Activated CD8-positive, alpha-beta memory T cell treated with anti-CD3 and anti-CD28 coated beads, Interleukin-2, amount 10 ng/mL, durations not matched to agents 7 days and 5 days (primary cell): ENCODE measurements at regions not wholly inside any gene's neighbourhood (a gene's known extent, or its start where the extent isn't known, plus 50 kb on each side); places are given as distances from the start of the nearest gene placed in this dataset.
"Not testable (repeated sequence)": the region's sequence is repeated elsewhere in the genome, so short reads cannot be mapped to it uniquely, and the experiment has no call there.

ENCODE experiments used
- ATAC-seq: fragments of 150-1000 bp; cut with Tn5 transposase; one replicate; pipeline ENCODE4 v1.10.0; 2021; ENCODE audit warnings: moderate library complexity
- CTCF ChIA-PET: fragments of 350-600 bp; sonication (Branson Sonifier 250); formaldehyde crosslinking; loops from one replicate; lab custom pipeline; 2021; ENCODE audit warnings: antibody characterized with exemption; lab: Charles Lee
- DNase-seq: peaks from one replicate; pipeline ENCODE4 v3.0.0-alpha.2; 2020
- H3K27ac Mint-ChIP-seq: one replicate; pipeline ENCODE4 v1.8.0; 2021; ENCODE audit warnings: mild to moderate bottlenecking, mixed read lengths
- H3K27me3 Mint-ChIP-seq: one replicate; pipeline ENCODE4 v1.8.0; 2021; ENCODE audit warnings: mixed read lengths
- H3K36me3 Mint-ChIP-seq: one replicate; pipeline ENCODE4 v1.8.0; 2021; ENCODE audit warnings: mild to moderate bottlenecking, mixed read lengths
- H3K4me1 Mint-ChIP-seq: one replicate; pipeline ENCODE4 v1.8.0; 2021; ENCODE audit warnings: mixed read lengths
- H3K4me3 Mint-ChIP-seq: one replicate; pipeline ENCODE4 v1.8.0; 2021; ENCODE audit warnings: mild to moderate bottlenecking, moderate library complexity, mixed read lengths
- H3K9me3 Mint-ChIP-seq: one replicate; pipeline ENCODE4 v1.8.0; 2022; ENCODE audit warnings: low read depth, mixed read lengths

DNA sequence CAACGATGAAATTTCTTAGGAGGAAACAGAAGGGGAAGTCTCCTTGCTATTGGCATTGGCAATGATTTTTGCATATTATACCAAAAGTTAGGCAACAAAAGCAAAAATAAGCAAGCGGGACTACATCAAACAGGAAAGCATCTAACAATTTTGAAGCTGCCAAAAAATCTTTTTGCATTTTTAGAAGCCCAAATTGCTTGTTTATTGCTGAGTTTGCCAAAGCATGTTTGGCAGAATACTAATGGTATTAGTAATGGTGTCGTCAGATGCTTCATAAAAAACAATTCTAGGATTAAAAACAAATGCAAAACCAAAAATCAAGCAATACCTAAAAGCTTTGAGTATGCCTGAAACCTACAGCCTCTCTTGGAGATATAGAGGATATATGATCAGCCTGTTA lies 80.0 kb downstream of the GALR1 start:
- H3K4me1 Mint-ChIP-seq: no peaks in the 10 kb centered on the region
- ATAC-seq (no peak), DNase-seq (no peak)
- CTCF ChIA-PET: interaction anchor here (0.9 kb wide), 1 partner anchor 18 kb away, joined by 3 read pairs; no protein-coding TSS in a partner anchor
- peaks cover 14% of the 10 kb centered on the region for H3K27me3 Mint-ChIP-seq
- H3K27ac Mint-ChIP-seq: no peak overlapping the region
- no peak overlapping the region for H3K4me3 Mint-ChIP-seq
- no peaks in the 10 kb centered on the region for H3K9me3 Mint-ChIP-seq
- H3K36me3 Mint-ChIP-seq: no peaks in the 10 kb centered on the region

- Mint-ChIP-seq H3K27me3 (peaks cover 33% of the 10 kb centered on the region), H3K36me3 (no peaks in the 10 kb centered on the region), H3K4me3 (no peak overlapping the region), H3K9me3 (no peaks in the 10 kb centered on the region), H3K27ac (no peak overlapping the region), H3K4me1 (no peaks in the 10 kb centered on the region)
- no peak for DNase-seq
- no peak for ATAC-seq
- CTCF ChIA-PET: no interaction called here
Measured at GRCh38 chr18:77334876-77335275, 85.2 kb downstream of the GALR1 start.

DNA sequence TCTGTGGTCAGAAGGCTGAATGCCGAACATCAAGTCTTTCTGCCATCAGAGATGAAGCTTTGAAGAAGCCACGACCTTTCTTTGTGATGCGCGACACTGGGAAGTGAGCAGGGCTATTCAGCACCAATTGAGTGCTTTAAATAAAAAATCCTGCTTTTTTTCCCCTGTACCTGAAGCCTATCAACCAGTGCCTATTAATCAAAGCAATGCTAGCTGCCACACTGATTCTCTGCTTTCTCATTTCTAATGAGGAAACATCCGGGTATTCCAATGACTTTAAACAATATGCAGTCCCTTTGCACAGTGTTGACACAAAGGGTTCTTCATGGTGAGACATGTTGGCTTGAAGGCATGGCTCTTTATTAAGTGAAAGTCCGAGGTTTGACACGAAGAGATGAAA lies 88.0 kb downstream of the GALR1 start:
- no peak overlapping the region for H3K4me3 Mint-ChIP-seq
- ATAC-seq (no peak), DNase-seq (no peak)
- H3K27ac Mint-ChIP-seq: no peak overlapping the region
- H3K4me1 Mint-ChIP-seq: no peaks in the 10 kb centered on the region
- no peaks in the 10 kb centered on the region for H3K9me3 Mint-ChIP-seq
- CTCF ChIA-PET: no interaction called here
- peaks cover 28% of the 10 kb centered on the region for H3K27me3 Mint-ChIP-seq
- H3K36me3 Mint-ChIP-seq: no peaks in the 10 kb centered on the region

- no peak for ATAC-seq
- DNase-seq: no peak
- Mint-ChIP-seq H3K36me3 (no peaks in the 10 kb centered on the region), H3K4me3 (no peak overlapping the region), H3K27me3 (peaks cover 22% of the 10 kb centered on the region), H3K9me3 (no peaks in the 10 kb centered on the region), H3K4me1 (no peaks in the 10 kb centered on the region), H3K27ac (no peak overlapping the region)
- CTCF ChIA-PET: no interaction called here
Measured at GRCh38 chr18:77339093-77339492, 89.4 kb downstream of the GALR1 start.

DNA sequence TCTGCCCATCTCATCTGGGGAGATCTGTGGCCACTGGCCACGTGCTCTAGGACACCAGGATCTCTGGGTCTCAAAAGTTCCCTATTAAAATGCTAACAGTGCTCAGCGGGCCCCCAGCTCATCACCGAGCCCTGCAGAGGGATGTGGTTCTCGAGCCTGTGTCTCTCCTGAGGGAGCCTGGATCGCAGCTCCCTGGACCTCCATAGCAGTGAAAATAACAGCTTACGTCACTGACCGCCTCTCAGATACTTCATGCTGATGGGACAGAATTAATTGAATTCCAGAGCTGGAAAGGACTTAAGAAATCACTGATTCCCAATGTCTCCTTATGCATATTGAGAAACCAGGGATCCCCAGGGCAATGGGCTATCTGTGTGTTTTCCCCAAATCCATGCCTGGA lies 90.0 kb downstream of the GALR1 start:
- no peaks in the 10 kb centered on the region for H3K9me3 Mint-ChIP-seq
- DNase-seq (no peak), ATAC-seq (no peak)
- no peaks in the 10 kb centered on the region for H3K4me1 Mint-ChIP-seq
- H3K4me3 Mint-ChIP-seq: no peak overlapping the region
- H3K27ac Mint-ChIP-seq: no peak overlapping the region
- CTCF ChIA-PET: no interaction called here
- H3K36me3 Mint-ChIP-seq: no peaks in the 10 kb centered on the region
- H3K27me3 Mint-ChIP-seq: peaks cover 22% of the 10 kb centered on the region

DNA sequence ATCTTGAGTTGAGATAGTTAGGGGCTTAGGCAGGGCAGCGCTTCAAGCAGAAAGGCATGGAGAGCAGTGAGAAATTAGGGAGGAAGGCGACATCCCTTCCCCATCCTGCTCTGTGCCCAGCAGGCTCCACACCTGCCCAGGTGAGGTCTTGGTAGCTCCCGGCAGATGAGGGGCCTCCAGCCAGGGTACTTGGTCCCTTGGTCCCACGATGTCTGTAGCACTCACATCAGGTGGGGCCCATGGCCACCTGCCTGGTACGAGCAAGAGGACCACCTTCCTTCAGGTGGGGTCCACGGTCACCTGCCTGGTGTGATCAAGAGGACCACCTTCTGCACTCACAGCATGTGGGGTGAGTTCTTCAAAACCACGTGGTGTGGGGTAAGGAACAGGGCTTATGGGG lies 91.2 kb downstream of the GALR1 start:
- ATAC-seq: no peak
- H3K4me1 Mint-ChIP-seq: no peaks in the 10 kb centered on the region
- no peaks in the 10 kb centered on the region for H3K9me3 Mint-ChIP-seq
- DNase-seq: no peak
- no peak overlapping the region for H3K4me3 Mint-ChIP-seq
- CTCF ChIA-PET: no interaction called here
- no peaks in the 10 kb centered on the region for H3K36me3 Mint-ChIP-seq
- H3K27me3 Mint-ChIP-seq: peaks cover 22% of the 10 kb centered on the region
- no peak overlapping the region for H3K27ac Mint-ChIP-seq

- Mint-ChIP-seq H3K36me3 (no peaks in the 10 kb centered on the region), H3K9me3 (no peaks in the 10 kb centered on the region), H3K27me3 (peaks cover 20% of the 10 kb centered on the region), H3K27ac (no peak overlapping the region), H3K4me1 (no peaks in the 10 kb centered on the region), H3K4me3 (no peak overlapping the region)
- DNase-seq (no peak), ATAC-seq (no peak)
- CTCF ChIA-PET: no interaction called here
Measured at GRCh38 chr18:77341527-77342325, 92.1 kb downstream of the GALR1 start.

DNA sequence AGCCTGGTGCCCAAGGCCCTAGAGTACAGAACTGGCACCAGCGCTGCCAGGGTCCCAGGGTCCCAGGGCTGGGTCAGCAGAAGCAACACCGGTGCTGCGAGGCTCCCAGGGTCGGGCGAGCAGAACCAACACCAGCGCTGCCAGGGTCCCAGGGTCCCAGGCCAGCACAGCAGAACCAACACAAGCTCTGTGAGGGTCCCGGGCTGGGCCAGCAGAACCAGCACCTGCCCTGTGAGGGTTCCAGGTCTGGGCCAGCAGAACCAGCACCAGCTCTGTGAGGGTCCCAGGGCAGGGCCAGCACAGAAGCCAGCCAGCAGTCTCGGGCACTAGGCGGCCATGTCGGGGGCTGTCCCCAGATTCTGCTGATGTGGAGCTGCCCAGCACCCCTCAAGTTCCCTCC lies 93.1 kb downstream of the GALR1 start:
- no peaks in the 10 kb centered on the region for H3K4me1 Mint-ChIP-seq
- CTCF ChIA-PET: no interaction called here
- ATAC-seq: no peak

GRCh38 chr18:77343846-77344510 lies 94.3 kb downstream of the GALR1 start:
- Mint-ChIP-seq H3K4me3 (no peak overlapping the region), H3K27me3 (peaks cover 5% of the 10 kb centered on the region), H3K9me3 (no peaks in the 10 kb centered on the region), H3K36me3 (no peaks in the 10 kb centered on the region), H3K4me1 (no peaks in the 10 kb centered on the region), H3K27ac (no peak overlapping the region)
- DNase-seq (no peak), ATAC-seq (no peak)
- CTCF ChIA-PET: no interaction called here

More for the DNA sequence above, 93.1 kb downstream of the GALR1 start:
- H3K9me3 Mint-ChIP-seq: no peaks in the 10 kb centered on the region
- H3K27me3 Mint-ChIP-seq: peaks cover 12% of the 10 kb centered on the region
- no peaks in the 10 kb centered on the region for H3K36me3 Mint-ChIP-seq
- no peak overlapping the region for H3K4me3 Mint-ChIP-seq
- H3K27ac Mint-ChIP-seq: no peak overlapping the region
- no peak for DNase-seq

GRCh38 chr18:77344786-77345500 lies 95.3 kb downstream of the GALR1 start:
- Mint-ChIP-seq H3K27me3 (peaks cover 5% of the 10 kb centered on the region), H3K9me3 (no peaks in the 10 kb centered on the region), H3K27ac (no peak overlapping the region), H3K4me1 (no peaks in the 10 kb centered on the region), H3K36me3 (no peaks in the 10 kb centered on the region), H3K4me3 (no peak overlapping the region)
- DNase-seq (no peak), ATAC-seq (no peak)
- CTCF ChIA-PET: no interaction called here

DNA sequence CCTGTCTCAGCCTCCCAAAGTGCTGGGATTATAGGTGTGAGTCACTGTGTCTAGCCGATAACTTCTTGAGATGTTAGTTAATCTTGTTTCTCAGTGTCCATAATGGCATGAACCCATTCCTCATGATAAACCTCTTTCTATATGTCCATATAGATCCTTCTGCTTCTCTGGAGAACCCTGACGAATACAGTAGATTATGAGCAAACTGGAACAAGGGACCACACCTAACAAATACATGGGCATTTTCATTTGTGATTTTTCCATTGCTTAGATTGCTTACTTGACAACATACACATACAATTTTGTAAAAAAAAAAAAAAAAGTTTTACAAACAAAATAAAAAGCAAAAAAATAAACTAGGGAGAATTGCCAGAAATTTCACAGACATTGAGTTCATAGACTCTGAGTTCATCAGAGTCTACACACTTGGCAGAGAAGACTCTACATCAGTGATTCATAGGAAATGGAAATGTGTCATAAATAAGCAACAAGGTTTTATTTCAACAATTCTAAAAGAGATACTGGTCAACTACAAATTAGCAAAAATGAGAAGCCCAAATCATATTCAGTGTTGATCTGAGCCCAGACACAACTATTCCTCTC lies 96.7 kb downstream of the GALR1 start:
- peaks cover 3% of the 10 kb centered on the region for H3K4me1 Mint-ChIP-seq
- H3K27me3 Mint-ChIP-seq: peaks cover 13% of the 10 kb centered on the region
- CTCF ChIA-PET: no interaction called here
- DNase-seq (no peak), ATAC-seq (no peak)
- H3K9me3 Mint-ChIP-seq: no peaks in the 10 kb centered on the region
- H3K4me3 Mint-ChIP-seq: no peak overlapping the region
- no peaks in the 10 kb centered on the region for H3K36me3 Mint-ChIP-seq
- H3K27ac Mint-ChIP-seq: no peak overlapping the region

DNA sequence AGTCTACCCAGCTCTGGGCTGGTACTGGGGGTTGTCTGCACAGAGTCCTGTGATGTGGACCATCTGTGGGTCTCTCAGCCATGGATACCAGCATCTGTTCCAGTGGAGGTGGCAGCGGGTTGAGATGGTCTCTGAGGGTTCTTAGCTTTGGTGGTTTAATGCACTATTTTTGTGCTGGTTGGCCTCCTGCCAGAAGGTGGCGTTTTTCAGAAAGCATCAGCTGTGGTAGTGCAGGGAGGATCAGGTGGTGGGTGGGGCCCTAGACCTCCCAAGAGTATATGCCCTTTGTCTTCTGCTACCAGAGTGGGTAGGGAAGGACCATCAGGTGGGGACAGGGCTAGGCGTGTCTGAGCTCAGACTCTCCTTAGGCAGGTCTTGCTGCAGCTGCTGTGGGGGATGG lies 103.7 kb downstream of the GALR1 start:
- H3K27ac Mint-ChIP-seq, H3K4me1 Mint-ChIP-seq, DNase-seq, CTCF ChIA-PET, ATAC-seq, H3K36me3 Mint-ChIP-seq, H3K4me3 Mint-ChIP-seq, H3K9me3 Mint-ChIP-seq: not testable (repeated sequence)
- H3K27me3 Mint-ChIP-seq: peaks cover 38% of the 10 kb centered on the region

- no peak for ATAC-seq
- Mint-ChIP-seq H3K27ac (no peak overlapping the region), H3K4me3 (no peak overlapping the region), H3K36me3 (no peaks in the 10 kb centered on the region), H3K4me1 (no peaks in the 10 kb centered on the region), H3K9me3 (peaks cover 11% of the 10 kb centered on the region), H3K27me3 (peaks cover 24% of the 10 kb centered on the region)
- CTCF ChIA-PET: no interaction called here
- DNase-seq: no peak
Measured at GRCh38 chr18:77359561-77360314, 110.1 kb downstream of the GALR1 start.
